Heart right ventricle (tissue), 16 donors: ENCODE measurements at regions not wholly inside any gene's neighbourhood (a gene's known extent, or its start where the extent isn't known, plus 50 kb on each side); places are given as distances from the start of the nearest gene placed in this dataset.
A peak's percentile ranks its signal among the peaks of the same experiment; 100 is the strongest.
"Not testable (repeated sequence)": the region's sequence is repeated elsewhere in the genome, so short reads cannot be mapped to it uniquely, and the experiment has no call there.

ENCODE experiments used
- ATAC-seq, 8 donors: fragments of 200-7000 bp; cut with Tn5 transposase; one replicate each; pipeline ENCODE4 v1.9.1; 2020; ENCODE audit warnings: mild to moderate bottlenecking in 8 of 8, moderate library complexity in 8 of 8, moderate number of reproducible peaks in 1 of 8
- DNase-seq, 2 donors: peaks; one replicate each; pipeline ENCODE4 v3.0.0-alpha.2; 2020
- H3K27ac ChIP-seq, 10 donors: fragments of 200-600 bp; sonication (generic) in 2 of 10; one replicate each; pipeline versions ENCODE4 v1.5.0 to v1.8.0; 2020 to 2022; ENCODE audit warnings: mild to moderate bottlenecking in 3 of 10
- H3K27me3 ChIP-seq, 7 donors: fragments of 200-600 bp; one replicate each; pipeline ENCODE4 v1.8.0; 2021 to 2022; ENCODE audit warnings: mild to moderate bottlenecking in 2 of 7
- H3K36me3 ChIP-seq, 9 donors: fragments of 200-600 bp; sonication (generic) in 1 of 9; one replicate each; pipeline versions ENCODE4 v1.5.0 to v1.8.0; 2020 to 2022; ENCODE audit warnings: mild to moderate bottlenecking in 2 of 9
- H3K4me1 ChIP-seq, 9 donors: fragments of 200-600 bp; sonication (generic) in 1 of 9; one replicate each; pipeline versions ENCODE4 v1.5.0 to v1.8.0; 2020 to 2022; ENCODE audit warnings: mild to moderate bottlenecking in 4 of 9
- H3K4me3 ChIP-seq, 10 donors: fragments of 200-600 bp; sonication (generic) in 2 of 10; one replicate each; pipeline versions ENCODE4 v1.5.0 to v1.8.0; 2020 to 2022; ENCODE audit warnings: mild to moderate bottlenecking in 7 of 10, moderate library complexity in 2 of 10
- H3K9me3 ChIP-seq, 11 donors: fragments of 200-600 bp in 10 of 11; sonication (generic) in 2 of 11; one replicate each; pipeline versions ENCODE4 v1.5.0 to v1.8.0; 2013 to 2022; ENCODE audit warnings: mild to moderate bottlenecking in 2 of 11, control low read depth in 1 of 11, moderate library complexity in 1 of 11
- WGBS, 2 donors: extraction: QIAGEN DNeasy Blood & Tissue Kit; methylation state at CpG; one replicate each; pipeline ENCODE4 v1.1.7; 2013; ENCODE audit warnings: inconsistent platforms in 1 of 2; 5-methylcytosine and 5-hydroxymethylcytosine counted together
- intact Hi-C, 10 donors: fragments of 100-400 bp; cut with DNase I; formaldehyde crosslinking; loops; one replicate each; pipeline versions ENCODE4 v1.11.1 to v1.14.2; 2022
- TF ChIP-seq, protein P1 (sequence below), 9 donors: fragments of 200-600 bp; sonication (generic) in 2 of 9; IDR thresholded peaks; one replicate each; pipeline versions ENCODE4 v1.5.0 to v1.8.0; 2021 to 2022; ENCODE audit warnings: antibody characterized with exemption in 9 of 9, mild to moderate bottlenecking in 5 of 9, moderate library complexity in 1 of 9
- donor health status: Arrhythmogenic right ventricular cardiomyopathy.
- donor health status: ischemic (EF 13 %, LVEDD 7.1; RV severe dilation, severe dysfunction).
- donor health status: healthy with polysubstance abuse.
- donor health status: DM: no; HTN: yes; CAD: no.
- donor health status: DM: no; HTN: no; CAD: no.
- donor health status: ischemic (EF 25% LVEDD 6.9; RV normal size, moderate dysfunction).
- donor health status: ischemic (EF 25% LVEDD 5.7; RV mildly dilated, moderate dysfunction).
- donor health status: healthy.
- donor health status: DM: yes; HTN: yes; CAD: no.
- donor health status: Ischemic cardiomyopathy.
- donor health status: ischemic (EF 35%, LVEDD 5.7; RV mildly dilated, moderate dysfunction).
- donor health status: nonischemic (EF 11% LVEDD 7.7; RV severe dilation, severe dysfunction).
- donor health status: DM: yes; HTN: yes; CAD: no.
- donor health status: PGD.
- donor health status: ischemic (EF 29% LVEDD 5.4; RV normal size, mild dysfunction).
- donor health status: nonischemic (EF 23%, LVEDD 6.1; RV moderate dilation, normal function).

- TF ChIP-seq, protein P1, sequence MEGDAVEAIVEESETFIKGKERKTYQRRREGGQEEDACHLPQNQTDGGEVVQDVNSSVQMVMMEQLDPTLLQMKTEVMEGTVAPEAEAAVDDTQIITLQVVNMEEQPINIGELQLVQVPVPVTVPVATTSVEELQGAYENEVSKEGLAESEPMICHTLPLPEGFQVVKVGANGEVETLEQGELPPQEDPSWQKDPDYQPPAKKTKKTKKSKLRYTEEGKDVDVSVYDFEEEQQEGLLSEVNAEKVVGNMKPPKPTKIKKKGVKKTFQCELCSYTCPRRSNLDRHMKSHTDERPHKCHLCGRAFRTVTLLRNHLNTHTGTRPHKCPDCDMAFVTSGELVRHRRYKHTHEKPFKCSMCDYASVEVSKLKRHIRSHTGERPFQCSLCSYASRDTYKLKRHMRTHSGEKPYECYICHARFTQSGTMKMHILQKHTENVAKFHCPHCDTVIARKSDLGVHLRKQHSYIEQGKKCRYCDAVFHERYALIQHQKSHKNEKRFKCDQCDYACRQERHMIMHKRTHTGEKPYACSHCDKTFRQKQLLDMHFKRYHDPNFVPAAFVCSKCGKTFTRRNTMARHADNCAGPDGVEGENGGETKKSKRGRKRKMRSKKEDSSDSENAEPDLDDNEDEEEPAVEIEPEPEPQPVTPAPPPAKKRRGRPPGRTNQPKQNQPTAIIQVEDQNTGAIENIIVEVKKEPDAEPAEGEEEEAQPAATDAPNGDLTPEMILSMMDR (IDR thresholded peaks at IDR 0.05) = no peak
- DNase-seq (no peak), ATAC-seq (peak in 1 of 8 donors; percentile 60)
- intact Hi-C loops = loop anchor here in 8 of 10 donors (5.0 to 10.0 kb wide), 10 partner anchors 55 to 363 kb away; partner anchors contain the start of genes CD2AP (in 5 of the 8) and OPN5 (in 1 of the 8)
- no peak overlapping the region for H3K4me3 ChIP-seq
- H3K36me3 ChIP-seq = no peaks in the 10 kb centered on the region
- H3K4me1 ChIP-seq = peaks cover 0 to 22% (median 7%) of the 10 kb centered on the region in 9 donors
- H3K27me3 ChIP-seq = no peaks in the 10 kb centered on the region
- no peaks in the 10 kb centered on the region for H3K9me3 ChIP-seq
- peak overlapping the region in 2 of 10 donors; percentile 6 to 54 for H3K27ac ChIP-seq
These were observed 58.0 kb upstream of the CD2AP start for GRCh38 chr6:47419621-47420020.

DNA sequence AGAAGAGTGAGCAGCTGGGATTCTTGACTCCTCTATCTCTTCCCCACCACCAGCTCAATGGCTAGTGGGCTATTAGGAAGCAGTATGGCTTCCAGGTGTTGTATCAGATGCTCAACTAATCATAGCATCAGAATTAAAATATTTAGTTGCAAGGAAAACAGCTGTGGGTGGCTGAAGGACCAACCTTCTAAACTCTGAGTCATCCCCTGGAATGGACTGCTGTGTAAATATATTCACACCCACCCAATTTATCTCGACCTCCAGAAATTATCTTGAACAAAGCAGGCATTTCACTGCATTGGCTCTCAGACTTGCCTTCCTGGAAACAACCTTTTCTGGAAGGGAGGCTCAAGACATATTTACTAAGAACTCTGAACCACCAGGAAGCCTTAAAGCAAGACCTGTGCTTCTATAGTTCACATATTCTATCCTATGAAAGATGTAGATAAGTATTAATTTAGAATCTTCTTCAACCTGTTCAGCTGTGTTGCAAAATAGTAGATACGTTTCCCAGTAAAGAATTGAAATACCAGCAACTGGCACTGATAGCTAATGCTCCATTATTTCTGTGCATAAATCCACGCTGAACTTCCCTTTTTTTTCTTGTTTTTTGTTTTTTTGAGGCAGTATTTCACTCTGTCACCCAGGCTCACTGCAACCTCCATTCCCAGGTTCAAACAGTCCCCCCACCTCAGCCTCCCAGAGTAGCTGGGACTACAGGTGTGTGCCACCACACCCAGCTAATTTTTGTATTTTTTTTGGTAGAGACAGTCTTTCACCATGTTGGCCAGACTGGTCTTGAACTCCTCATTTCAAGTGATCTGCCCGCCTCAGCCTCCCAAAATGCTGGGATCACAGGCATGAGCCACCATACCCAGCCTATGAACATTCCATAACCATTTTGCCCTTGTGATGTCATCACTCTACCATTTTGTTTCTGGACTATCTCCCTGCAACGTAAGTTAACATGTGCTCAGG is 56.9 kb upstream of the CD2AP start:
- WGBS, 2 donors = 76 to 81% methylated on average over 5 of the region's 5 CpGs
- intact Hi-C loops = no loop called here
- no peak for DNase-seq
- peak in 3 of 8 donors; percentile 20 to 55 (median 33) for ATAC-seq
- Histone ChIP-seq H3K4me1 (peaks cover 0 to 19% (median 3%) of the 10 kb centered on the region in 9 donors), H3K9me3 (no peaks in the 10 kb centered on the region), H3K4me3 (no peak overlapping the region), H3K27me3 (no peaks in the 10 kb centered on the region), H3K36me3 (no peaks in the 10 kb centered on the region), H3K27ac (peak overlapping the region in 4 of 10 donors; percentile 5 to 54 (median 26))
- TF ChIP-seq, protein P1 (IDR thresholded peaks at IDR 0.05) = no peak

DNA sequence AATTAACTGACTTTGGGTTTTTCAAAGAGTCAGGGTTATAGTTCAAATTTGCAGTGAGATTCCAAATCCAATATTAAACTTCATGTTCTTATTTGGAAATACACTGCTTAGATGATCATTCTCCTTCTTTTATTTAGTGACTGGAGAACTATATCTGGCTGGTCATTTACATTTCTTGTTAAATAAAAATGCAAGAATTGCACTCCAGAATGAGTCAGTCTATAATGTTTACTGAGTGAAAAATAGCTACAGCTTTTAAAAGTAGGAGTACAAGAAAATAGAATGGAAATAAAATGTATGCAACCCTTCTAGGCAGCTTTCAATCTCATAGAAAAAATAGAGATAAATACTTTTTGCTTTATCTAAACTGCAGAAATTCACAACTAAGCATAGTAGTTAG is 54.5 kb upstream of the CD2AP start:
- DNase-seq = no peak
- Histone ChIP-seq H3K4me3 (no peak overlapping the region), H3K27ac (no peak overlapping the region), H3K4me1 (peaks cover 0 to 19% (median 3%) of the 10 kb centered on the region in 9 donors), H3K36me3 (no peaks in the 10 kb centered on the region), H3K27me3 (no peaks in the 10 kb centered on the region), H3K9me3 (peaks cover 0 to 10% (median 0%) of the 10 kb centered on the region in 11 donors)
- intact Hi-C loops = no loop called here
- TF ChIP-seq, protein P1 (IDR thresholded peaks at IDR 0.05) = no peak
- ATAC-seq = no peak

DNA sequence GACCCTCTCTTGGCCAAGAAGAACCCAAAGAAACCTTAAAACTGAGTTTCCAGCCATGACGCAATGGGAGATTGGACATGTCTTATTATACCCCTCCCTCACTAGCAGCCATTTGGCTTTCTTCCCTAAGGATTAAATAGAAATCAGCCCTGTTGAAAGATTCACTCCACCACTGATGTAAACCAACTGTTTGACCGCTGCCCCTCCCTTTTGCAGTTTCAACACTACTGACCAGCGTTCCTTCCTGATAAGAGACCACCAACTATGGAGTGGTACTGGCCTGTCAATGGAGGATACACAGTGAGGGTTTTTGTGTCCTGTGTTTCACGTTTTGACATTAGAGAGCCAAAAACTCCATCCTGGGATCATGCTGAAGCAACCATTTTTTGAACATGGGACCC is 53.2 kb upstream of the CD2AP start:
- DNase-seq = no peak
- no peak overlapping the region for H3K4me3 ChIP-seq
- no peaks in the 10 kb centered on the region for H3K36me3 ChIP-seq
- TF ChIP-seq, protein P1 (IDR thresholded peaks at IDR 0.05) = no peak
- intact Hi-C loops = no loop called here
- ATAC-seq = no peak
- no peak overlapping the region for H3K27ac ChIP-seq
- no peaks in the 10 kb centered on the region for H3K27me3 ChIP-seq
- WGBS, 2 donors = 42 to 44% methylated on average over 4 of the region's 4 CpGs
- peaks cover 0 to 15% (median 3%) of the 10 kb centered on the region in 9 donors for H3K4me1 ChIP-seq
- H3K9me3 ChIP-seq = peaks cover 0 to 21% (median 9%) of the 10 kb centered on the region in 11 donors

GRCh38 chr6:47425724-47426123 is 51.9 kb upstream of the CD2AP start:
- H3K27ac ChIP-seq, DNase-seq, H3K4me3 ChIP-seq, H3K36me3 ChIP-seq, ATAC-seq, intact Hi-C loops, H3K4me1 ChIP-seq, H3K27me3 ChIP-seq: not testable (repeated sequence)
- 97 to 99% methylated on average over 3 of the region's 3 CpGs for WGBS, 2 donors
- peaks cover 0 to 33% (median 10%) of the 10 kb centered on the region in 11 donors for H3K9me3 ChIP-seq
